NCI-H82 treated with DMSO at 0.1 percent for 48 hours (cell line): ENCODE measurements at regions not wholly inside any gene's neighbourhood (a gene's known extent, or its start where the extent isn't known, plus 50 kb on each side); places are given as distances from the start of the nearest gene placed in this dataset.
A peak's percentile ranks its signal among the peaks of the same experiment; 100 is the strongest.
"Not testable (repeated sequence)": the region's sequence is repeated elsewhere in the genome, so short reads cannot be mapped to it uniquely, and the experiment has no call there.

Experiments used
- DNase-seq: peaks from one replicate; lab custom pipeline; 2025; ENCODE audit not compliant: unreplicated experiment; lab: John Stamatoyannopoulos, UW

DNA sequence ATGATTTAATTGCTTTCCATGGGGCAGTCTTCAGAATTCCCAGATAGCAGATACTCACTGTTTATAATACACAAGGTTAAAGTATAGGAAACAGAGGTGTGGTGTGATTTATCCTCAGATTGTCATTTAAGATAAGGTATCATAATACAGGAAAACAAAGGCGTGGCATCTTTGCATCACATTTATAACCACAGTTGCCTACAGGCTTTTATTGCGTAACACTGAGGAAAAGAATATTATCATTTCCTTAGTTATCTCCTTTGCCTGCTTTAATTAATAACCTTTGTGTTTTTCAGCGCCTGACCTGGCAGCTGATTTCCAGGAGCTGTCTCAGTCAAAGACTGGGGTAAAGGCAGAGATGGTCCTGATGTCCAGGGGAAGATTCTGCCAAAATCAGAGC, 68.8 kb downstream of the SSX7 start:
- DNase-seq: no peak

- no peak for DNase-seq
Measured at GRCh38 chrX:52577464-52578173, 60.8 kb upstream of the XAGE1B start.

- no peak for DNase-seq
Measured at GRCh38 chrX:52576946-52577345, 60.1 kb upstream of the XAGE1B start.

GRCh38 chrX:52576474-52576873, 59.6 kb upstream of the XAGE1B start:
- DNase-seq: no peak

DNA sequence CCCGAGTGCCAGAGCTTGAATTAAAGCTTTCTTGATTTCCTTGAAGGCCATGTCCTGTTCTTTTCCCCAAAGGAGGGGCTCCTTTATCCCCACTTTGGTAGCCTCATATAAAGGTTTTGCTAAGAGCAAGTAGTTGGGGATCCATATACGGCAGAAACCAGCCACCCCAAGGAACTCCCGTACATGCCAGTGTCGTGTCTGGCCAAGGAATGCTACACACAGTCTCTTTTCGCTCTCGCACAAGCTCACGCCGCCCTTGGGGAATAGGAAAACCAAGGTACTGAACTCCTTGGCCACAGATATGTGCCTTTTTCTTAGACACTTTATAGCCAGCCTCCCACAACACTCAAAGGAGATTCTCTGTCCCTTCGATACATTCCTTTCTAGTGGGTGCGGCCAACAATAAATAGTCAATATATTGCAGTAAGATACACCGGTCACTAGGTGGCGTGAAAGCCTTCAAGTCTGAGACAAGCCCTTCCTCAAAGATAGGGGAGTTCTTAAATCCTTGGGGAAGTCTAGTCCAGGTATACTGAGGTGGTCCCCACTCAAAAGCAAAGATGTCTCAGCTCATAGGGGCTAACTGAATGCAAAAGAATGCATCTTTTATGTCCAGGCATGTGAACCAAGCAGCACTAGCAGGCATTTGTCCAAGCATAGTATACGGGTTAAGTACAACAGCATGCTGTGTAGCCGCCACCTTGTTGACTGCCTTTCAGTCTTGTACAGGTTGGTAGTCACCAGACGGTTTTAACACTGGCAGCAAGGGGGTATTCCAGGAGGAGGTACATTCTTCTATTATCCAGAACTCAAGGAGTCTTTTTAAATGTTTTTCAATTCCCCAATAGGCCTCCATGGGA, 57.8 kb upstream of the XAGE1B start:
- peak; percentile 3 for DNase-seq

DNA sequence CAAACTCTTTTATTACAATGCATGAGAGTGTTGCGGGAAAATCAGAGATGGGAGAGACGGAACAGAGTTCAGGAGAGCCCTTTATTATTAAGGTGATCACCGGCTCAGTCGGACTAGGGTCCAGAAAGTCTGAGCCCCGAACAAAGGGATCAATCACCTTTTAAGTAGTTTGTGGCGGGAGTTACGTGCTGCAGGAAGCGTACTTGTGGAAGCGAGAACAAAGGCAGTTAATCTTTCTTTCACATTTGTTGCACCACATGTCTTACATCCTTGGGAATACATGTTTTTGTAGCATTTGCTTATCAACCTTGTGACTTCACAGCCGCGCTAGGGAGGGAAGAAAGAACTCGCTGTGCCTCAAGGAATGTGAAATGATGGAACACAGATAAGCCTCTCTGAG, 51.3 kb upstream of the XAGE1B start:
- not testable (repeated sequence) for DNase-seq
